SK-N-SH treated with all-trans-retinoic acid at 6 μM for 48 hours (cell line): ENCODE measurements at regions not wholly inside any gene's neighbourhood (a gene's known extent, or its start where the extent isn't known, plus 50 kb on each side); places are given as distances from the start of the nearest gene placed in this dataset.

Source experiments
- ATAC-seq: fragments of 200-7000 bp; cut with Tn5 transposase; 3 replicates; pipeline ENCODE4 v1.9.1; 2020; ENCODE audit warnings: mild to moderate bottlenecking, moderate library complexity
- ARNTL ChIP-seq: fragments of 450-650 bp; formaldehyde crosslinking; IDR thresholded peaks from 2 replicates; pipeline ENCODE4 v1.5.0; 2020; ENCODE audit warnings: low read depth, mild to moderate bottlenecking, moderate library complexity, borderline replicate concordance
- BACH2 ChIP-seq: fragments of 250-450 bp; sonication (Bioruptor Pico); IDR thresholded peaks from 2 replicates; pipeline ENCODE4 v1.9.0; 2021; ENCODE audit warnings: mild to moderate bottlenecking, borderline replicate concordance
- CREB5 ChIP-seq: fragments of 250-450 bp; sonication (Bioruptor Pico); IDR thresholded peaks from 2 replicates; pipeline ENCODE4 v1.5.1; 2020; ENCODE audit warnings: low read depth, mild to moderate bottlenecking, moderate library complexity
- CSDC2 ChIP-seq: fragments of 250-450 bp; sonication (Bioruptor Pico); IDR thresholded peaks from 2 replicates; pipeline ENCODE4 v1.5.0; 2020; ENCODE audit warnings: mild to moderate bottlenecking, moderate library complexity
- ESRRG ChIP-seq: fragments of 250-450 bp; sonication (Bioruptor Pico); IDR thresholded peaks from 2 replicates; pipeline ENCODE4 v1.6.1; 2021; ENCODE audit warnings: mild to moderate bottlenecking
- GLIS3 ChIP-seq: fragments of 250-450 bp; sonication (Bioruptor Pico); IDR thresholded peaks from 2 replicates; pipeline ENCODE4 v1.5.0; 2020; ENCODE audit warnings: mild to moderate bottlenecking, moderate library complexity
- ISL1 ChIP-seq: fragments of 250-450 bp; sonication (Bioruptor Pico); IDR thresholded peaks from 2 replicates; pipeline ENCODE4 v2.1.2; 2022; ENCODE audit warnings: mild to moderate bottlenecking, moderate library complexity
- PATZ1 ChIP-seq: fragments of 250-450 bp; sonication (Bioruptor Pico); IDR thresholded peaks from 2 replicates; pipeline ENCODE4 v1.8.0; 2020; ENCODE audit warnings: mild to moderate bottlenecking, moderate library complexity, borderline replicate concordance
- POU6F1 ChIP-seq: fragments of 250-450 bp; sonication (Bioruptor Pico); IDR thresholded peaks from 2 replicates; pipeline ENCODE4 v1.8.0; 2021; ENCODE audit warnings: low read depth, mild to moderate bottlenecking, moderate library complexity, borderline replicate concordance
- PPARA ChIP-seq: fragments of 250-450 bp; sonication (Bioruptor Pico); IDR thresholded peaks from 2 replicates; pipeline ENCODE4 v1.5.0; 2020; ENCODE audit warnings: mild to moderate bottlenecking, borderline replicate concordance
- RARB ChIP-seq: fragments of 250-450 bp; sonication (Bioruptor Pico); IDR thresholded peaks from 2 replicates; pipeline ENCODE4 v1.8.0; 2021; ENCODE audit warnings: mild to moderate bottlenecking, moderate library complexity
- SNAI2 ChIP-seq: fragments of 250-450 bp; sonication (Bioruptor Pico); IDR thresholded peaks from 2 replicates; pipeline ENCODE4 v1.5.0; 2020; ENCODE audit warnings: mild to moderate bottlenecking, moderate library complexity
- TCF4 ChIP-seq: fragments of 250-450 bp; sonication (Bioruptor Pico); IDR thresholded peaks from 2 replicates; pipeline ENCODE4 v1.8.0; 2021; ENCODE audit warnings: mild to moderate bottlenecking, moderate library complexity, borderline replicate concordance
- TSHZ2 ChIP-seq: fragments of 250-450 bp; sonication (Bioruptor Pico); IDR thresholded peaks from 2 replicates; pipeline ENCODE4 v1.5.0; 2020; ENCODE audit warnings: mild to moderate bottlenecking, moderate library complexity
- ZC3H10 ChIP-seq: fragments of 250-450 bp; sonication (Bioruptor Pico); IDR thresholded peaks from 2 replicates; pipeline ENCODE4 v1.5.1; 2021; ENCODE audit warnings: mild to moderate bottlenecking, moderate library complexity
- ZFP30 ChIP-seq: fragments of 450-650 bp; formaldehyde crosslinking; IDR thresholded peaks from 2 replicates; pipeline ENCODE4 v1.5.0; 2022; ENCODE audit warnings: mild to moderate bottlenecking, moderate library complexity
- ZNF565 ChIP-seq: fragments of 450-650 bp; formaldehyde crosslinking; conservative IDR thresholded peaks from 2 replicates; pipeline ENCODE4 v1.5.0; 2020; ENCODE audit warnings: low read depth, mild to moderate bottlenecking, moderate library complexity
- ZNF70 ChIP-seq: fragments of 450-650 bp; formaldehyde crosslinking; IDR thresholded peaks from 2 replicates; pipeline ENCODE4 v1.5.0; 2020; ENCODE audit warnings: mild to moderate bottlenecking, moderate library complexity
- ZNF8 ChIP-seq: fragments of 450-650 bp; formaldehyde crosslinking; IDR thresholded peaks from 2 replicates; pipeline ENCODE4 v1.5.0; 2020; ENCODE audit warnings: mild to moderate bottlenecking, moderate library complexity

- no peak for ATAC-seq
- TF ChIP-seq POU6F1 (CRISPR knock-in tag) (no peak), CREB5 (CRISPR knock-in tag) (no peak), ZFP30 (CRISPR knock-in tag) (no peak), ZC3H10 (no peak), ISL1 (CRISPR knock-in tag) (no peak)
Observed at GRCh38 chr7:16007911-16008310, 321.4 kb upstream of the MEOX2 start.

- ATAC-seq, result no peak
- TF ChIP-seq ZNF70 (no peak), POU6F1 (CRISPR knock-in tag) (no peak), CSDC2 (CRISPR knock-in tag) (no peak), SNAI2 (CRISPR knock-in tag) (no peak), CREB5 (CRISPR knock-in tag) (no peak), TCF4 (CRISPR knock-in tag) (no peak), BACH2 (CRISPR knock-in tag) (no peak), ZNF565 (CRISPR knock-in tag) (no peak), ZNF8 (CRISPR knock-in tag) (no peak), RARB (CRISPR knock-in tag) (no peak), ARNTL (CRISPR knock-in tag) (no peak), ESRRG (CRISPR knock-in tag) (no peak), TSHZ2 (no peak), GLIS3 (CRISPR knock-in tag) (no peak), ZC3H10 (no peak), PATZ1 (CRISPR knock-in tag) (no peak), PPARA (CRISPR knock-in tag) (no peak)
Observed at GRCh38 chr7:16004702-16005101, 318.2 kb upstream of the MEOX2 start.

GRCh38 chr7:16001477-16001876 is 315.0 kb upstream of the MEOX2 start:
- TF ChIP-seq ISL1 (CRISPR knock-in tag), result no peak
- no peak for TF ChIP-seq ZNF565 (CRISPR knock-in tag)
- no peak for TF ChIP-seq RARB (CRISPR knock-in tag)
- TF ChIP-seq ZC3H10, result no peak
- no peak for TF ChIP-seq PATZ1 (CRISPR knock-in tag)
- no peak for TF ChIP-seq BACH2 (CRISPR knock-in tag)
- TF ChIP-seq ZNF8 (CRISPR knock-in tag), result no peak
- no peak for ATAC-seq
